NCI-H82 (cell line): ENCODE measurements at regions not wholly inside any gene's neighbourhood (a gene's known extent, or its start where the extent isn't known, plus 50 kb on each side); places are given as distances from the start of the nearest gene placed in this dataset.
A peak's percentile ranks its signal among the peaks of the same experiment; 100 is the strongest.

Source experiments
- DNase-seq: peaks from one replicate; lab custom pipeline; 2025; lab: John Stamatoyannopoulos, UW

DNA sequence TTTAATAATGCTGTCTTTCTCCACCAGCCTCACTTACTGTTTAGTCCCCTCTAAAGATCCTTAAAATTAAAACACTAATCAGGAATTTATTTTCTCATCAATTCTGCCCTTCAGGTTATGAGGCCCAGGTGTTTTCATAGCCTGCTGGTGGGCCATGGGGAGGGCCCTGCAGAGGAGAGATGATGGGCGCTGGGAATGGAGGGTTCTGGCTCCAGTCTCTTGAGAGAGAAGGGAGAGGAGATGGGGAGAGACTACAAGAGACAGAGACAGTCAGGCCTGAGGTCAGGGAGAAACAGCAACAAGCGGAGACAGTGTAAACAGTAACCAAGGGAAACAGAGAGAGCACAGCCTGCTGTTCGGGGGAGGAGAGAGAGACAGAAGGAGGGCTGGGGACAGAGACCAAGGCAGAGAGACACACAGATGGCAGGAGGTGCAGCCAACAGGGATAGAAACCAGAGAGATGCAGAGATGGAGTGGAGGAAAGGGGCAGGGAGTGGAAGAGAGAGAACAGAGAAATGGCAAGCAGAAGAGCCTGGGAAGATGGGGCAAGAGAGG, 187.3 kb upstream of the SYT13 start:
- peak; percentile 62 for DNase-seq

DNA sequence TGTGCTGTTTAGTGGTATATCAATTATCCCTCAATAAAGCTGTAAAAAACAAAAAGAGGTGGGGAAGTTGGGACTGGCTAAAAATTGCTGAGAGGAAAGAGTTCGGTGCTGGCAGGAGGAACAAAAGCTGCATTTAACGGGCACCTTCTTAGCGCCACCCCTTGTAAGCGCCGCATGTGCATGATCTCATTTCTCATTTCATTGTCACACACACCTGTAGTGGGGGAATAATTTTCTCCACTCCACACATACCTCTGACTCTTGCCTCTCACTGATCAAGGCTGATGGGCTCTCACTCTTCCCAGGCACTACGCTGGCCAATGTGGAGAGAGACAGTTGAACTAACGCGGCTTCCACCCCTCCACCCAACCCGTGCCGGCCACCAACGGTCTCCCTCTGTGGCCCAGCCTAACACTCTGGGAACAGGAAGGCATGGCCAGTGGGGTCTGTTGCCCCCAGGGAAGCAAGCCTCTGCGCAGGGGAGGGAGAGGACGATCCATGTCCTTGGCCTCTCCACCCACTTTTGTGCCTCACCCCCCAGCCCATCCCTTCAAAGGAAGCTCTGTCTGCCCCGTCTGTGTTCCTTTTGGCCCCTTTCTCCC, 186.7 kb upstream of the SYT13 start:
- no peak for DNase-seq

DNA sequence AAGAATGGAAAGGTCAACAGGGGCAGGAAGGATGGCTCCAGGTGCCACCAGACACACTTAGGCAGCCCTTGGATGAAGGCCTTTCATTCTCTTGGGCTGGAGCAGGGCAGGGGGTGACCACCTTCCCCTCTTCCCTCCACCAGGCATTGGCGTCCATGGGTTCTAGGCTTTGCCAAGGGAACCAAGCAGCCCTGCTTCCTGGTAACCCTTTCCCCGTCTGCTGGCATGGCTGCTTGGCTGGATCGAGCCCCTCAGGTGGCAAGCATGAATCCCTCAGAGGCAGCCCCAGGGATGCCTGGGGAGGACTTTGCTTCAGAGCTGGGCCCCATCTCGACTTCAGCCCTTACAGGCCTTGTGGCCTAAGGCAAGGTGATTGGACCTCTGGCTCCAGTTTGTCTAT, 185.1 kb upstream of the SYT13 start:
- DNase-seq = no peak

- DNase-seq = no peak
Observed at GRCh38 chr11:45470794-45471167, 184.6 kb upstream of the SYT13 start.

- no peak for DNase-seq
Observed at GRCh38 chr11:45470151-45470793, 184.1 kb upstream of the SYT13 start.

GRCh38 chr11:45468267-45468856, 182.2 kb upstream of the SYT13 start:
- DNase-seq = no peak

DNA sequence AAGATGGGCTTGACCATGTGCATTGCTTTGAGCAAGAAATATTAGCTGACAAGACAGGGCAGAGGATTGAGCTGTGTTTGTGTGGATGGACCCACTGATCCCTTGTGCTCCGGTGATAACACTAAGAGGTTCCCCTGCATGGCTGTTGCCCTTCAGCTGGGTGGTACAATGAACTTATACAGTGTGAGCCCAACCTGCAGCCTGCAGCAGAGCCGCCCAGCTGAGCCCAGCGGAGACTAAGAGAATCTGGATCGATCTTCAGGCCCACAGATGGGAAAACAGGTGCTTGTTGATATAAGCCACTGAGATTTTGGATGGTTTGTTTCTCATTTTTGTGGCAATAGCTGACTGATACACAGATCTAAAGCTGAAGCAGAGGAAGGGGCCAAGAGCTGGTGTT, 177.4 kb upstream of the SYT13 start:
- DNase-seq = no peak

DNA sequence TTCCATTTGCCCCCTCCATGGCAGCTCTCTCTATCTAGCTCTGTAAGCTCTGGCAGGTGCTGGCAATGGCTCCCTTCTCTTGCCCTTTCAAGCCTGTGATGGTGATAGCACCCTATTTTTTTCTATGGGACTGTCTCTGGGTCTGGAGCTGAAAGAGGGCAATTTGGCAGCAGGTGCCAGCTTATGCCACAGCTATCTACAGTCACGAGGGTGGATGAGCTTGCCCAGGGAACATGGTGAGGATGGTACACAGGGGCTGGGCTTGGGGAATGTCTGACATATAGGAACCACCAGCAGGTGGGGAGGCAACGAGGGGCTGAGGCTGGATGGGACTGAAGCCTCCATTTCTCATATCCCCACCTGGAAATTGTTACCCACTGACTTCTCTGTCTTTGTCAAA, 175.4 kb upstream of the SYT13 start:
- DNase-seq = no peak

DNA sequence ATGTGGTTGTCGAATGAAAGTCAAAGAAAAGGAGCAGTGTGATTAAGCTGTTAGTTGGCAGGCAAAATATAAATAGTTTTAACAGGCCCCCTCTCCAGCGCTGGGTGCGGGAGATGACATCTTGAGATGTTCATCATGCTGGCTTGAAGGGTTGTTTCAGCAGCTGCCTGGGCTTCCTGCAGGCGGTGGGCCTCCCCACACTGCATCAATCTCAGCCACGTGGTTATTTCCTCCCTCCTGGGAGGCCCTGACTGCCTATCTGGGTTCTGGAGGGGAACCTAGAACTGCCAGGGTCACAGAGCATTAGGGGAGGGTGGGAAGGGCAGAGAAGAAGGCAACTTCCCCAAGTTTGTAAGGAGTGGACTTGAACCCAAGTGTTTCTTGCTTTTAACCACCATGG, 173.3 kb upstream of the SYT13 start:
- DNase-seq = no peak

- no peak for DNase-seq
Observed at GRCh38 chr11:45458269-45458668, 172.1 kb upstream of the SYT13 start.

DNA sequence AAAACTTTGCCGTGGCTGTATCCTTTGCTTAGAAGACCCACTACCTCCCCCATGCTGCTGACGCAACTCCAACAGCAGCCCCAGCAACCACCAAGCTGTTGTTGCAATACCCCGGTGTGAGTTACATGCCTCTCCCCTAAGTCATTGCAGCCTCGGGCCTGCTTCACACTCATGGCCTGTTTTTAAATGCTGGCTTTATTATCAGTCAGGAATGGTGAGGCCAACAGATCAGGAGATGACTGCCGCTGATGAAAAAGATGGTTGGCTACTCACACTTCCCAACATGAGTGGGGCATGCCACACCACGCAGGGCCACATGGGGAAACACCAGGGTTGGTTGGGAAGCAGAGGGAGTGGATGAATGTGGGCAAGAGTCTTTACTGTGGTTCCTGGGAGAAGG, 171.5 kb upstream of the SYT13 start:
- DNase-seq = no peak

DNA sequence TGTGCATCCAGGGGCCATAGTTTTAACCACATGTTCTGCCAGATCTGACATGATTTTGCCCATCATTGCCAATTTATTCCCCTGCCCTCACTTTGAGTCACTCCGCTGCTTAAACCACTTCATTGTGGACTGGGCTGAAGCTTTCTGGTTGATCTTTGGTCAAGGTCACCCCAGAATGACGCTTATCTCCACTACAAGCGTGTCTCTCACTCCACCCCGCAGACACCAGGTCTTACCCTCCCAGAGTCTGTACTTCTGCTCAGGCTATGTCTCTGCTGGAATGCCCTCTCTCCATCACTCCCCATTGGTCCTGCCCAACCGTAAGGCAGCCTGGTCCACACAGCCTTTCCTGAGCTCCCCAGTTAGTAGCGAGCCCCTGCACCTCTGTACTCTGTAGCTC, 170.5 kb upstream of the SYT13 start:
- no peak for DNase-seq

DNA sequence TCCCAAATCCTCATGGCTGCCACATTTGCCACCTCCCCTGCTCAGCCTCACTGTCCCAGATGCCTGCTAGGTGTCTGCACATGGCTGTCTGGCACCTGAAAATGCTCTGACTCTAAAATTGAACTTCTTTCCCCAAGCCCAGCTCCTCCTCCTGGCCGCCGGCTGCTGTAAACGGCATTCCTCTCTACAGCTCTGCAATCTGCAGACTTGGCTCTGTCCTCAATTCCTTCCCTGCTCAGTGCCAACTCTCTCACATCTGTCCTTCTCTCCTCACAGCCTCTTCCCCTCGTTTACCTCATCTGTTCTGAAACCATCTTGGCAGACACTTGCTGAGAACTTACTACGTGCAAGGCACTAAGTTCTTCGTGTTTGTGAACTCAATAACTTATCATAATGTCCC, 169.4 kb upstream of the SYT13 start:
- DNase-seq = no peak

DNA sequence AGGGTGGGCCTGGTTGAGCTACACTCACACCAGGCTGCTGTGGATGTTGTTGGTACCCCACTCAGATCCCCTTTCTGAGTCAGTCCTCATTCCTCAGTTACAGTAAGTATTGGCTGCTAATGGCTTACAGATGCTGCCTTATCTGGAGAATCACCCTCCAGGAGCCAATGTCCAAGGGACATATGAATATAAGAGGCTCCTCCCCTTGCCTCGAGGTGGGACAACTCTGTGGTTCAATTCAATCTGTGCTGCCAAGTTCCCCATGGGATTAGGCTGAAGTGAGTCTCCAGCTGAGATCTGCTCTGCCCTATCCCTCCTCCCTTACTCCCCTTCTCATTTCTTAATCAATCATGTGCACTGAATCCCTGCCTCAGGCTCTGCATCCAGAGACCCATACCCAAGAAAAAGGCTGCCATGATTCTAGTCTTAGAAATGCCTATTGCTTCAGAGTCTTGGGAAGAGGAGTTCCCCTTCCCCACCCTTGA, 168.8 kb upstream of the SYT13 start:
- no peak for DNase-seq

- no peak for DNase-seq
Observed at GRCh38 chr11:45453721-45454120, 167.6 kb upstream of the SYT13 start.

DNA sequence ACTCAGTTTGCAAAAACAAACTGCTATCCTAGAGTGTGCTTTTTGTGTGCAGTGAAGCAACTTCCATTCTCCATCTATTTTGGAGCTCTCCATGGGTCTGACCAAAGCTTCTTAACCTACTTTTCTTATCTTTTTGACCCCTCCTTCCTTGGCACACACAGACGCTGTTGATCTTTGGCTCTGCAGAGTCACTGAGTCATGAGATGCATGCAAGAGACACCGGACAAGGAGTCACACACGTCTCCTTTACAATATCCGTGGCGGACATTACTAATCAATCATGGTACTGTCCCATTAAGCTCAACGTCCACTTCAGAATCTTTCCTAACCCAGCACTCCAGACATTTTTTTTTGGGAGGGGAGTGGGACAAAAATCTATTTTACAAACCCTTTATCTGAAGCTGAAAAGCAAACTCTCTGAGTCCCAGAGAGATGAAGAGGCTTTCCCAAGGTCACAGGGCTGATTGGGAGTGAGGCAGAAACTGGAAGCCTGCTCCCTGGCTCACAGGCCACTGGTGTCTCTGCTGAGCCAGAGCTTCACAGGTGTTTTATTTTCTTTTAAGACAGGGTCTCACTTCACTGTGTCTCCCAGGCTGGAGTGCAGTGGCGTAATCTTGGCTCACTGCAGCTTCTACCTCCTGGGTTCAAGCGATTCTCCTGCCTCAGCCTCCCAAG, 165.8 kb upstream of the SYT13 start:
- no peak for DNase-seq

GRCh38 chr11:45450189-45450588, 164.0 kb upstream of the SYT13 start:
- DNase-seq = no peak

DNA sequence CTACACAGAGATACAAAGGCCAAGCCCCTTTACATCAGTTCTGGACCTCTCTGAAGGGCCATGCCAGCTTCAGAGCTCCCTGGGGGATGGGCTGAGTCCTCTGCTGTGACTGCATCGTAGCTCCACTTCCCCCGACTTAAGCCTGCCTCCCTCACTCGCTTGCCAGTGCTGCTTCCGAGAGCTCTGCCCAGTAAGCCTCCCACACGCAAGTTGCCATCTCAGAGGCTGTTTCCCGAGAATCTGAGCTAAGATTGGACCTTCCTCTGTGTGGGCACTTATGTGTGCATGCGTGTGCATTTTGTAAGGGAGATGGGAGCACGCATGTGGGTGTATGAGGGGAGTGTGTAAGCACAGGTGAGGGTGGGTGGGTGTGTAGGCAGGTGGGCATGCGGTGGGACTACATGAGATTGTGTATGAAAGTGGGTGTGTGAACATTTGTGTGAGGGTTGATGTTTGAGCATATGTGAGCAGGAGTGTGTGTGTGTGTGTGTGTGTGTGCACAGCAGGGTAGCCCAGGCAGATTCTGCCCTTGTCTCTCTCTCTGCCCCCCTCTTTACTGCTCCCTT, 163.0 kb upstream of the SYT13 start:
- DNase-seq = no peak

DNA sequence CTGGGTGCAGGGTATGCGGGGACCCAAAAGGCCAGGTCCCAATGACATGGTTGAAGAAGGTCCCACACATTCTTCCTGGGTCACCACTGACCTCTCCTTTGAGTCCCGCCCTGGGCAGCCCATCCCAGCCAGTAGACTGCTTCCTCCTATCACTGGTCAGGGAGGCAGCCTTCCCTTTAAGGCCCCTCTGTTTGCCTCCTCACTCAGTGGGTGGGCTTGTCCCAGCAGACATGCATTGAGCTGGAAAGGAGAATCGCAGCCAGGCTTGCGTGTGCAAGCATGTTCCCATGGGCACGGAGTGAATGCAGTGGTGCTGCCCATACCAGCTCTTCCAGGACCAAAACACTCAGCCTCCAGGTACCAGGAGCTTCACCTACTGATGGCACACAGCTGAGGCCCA, 162.4 kb upstream of the SYT13 start:
- DNase-seq = no peak

GRCh38 chr11:45446998-45447397, 160.9 kb upstream of the SYT13 start:
- no peak for DNase-seq

- DNase-seq = no peak
Observed at GRCh38 chr11:45446434-45446833, 160.3 kb upstream of the SYT13 start.

- DNase-seq = no peak
Observed at GRCh38 chr11:45444796-45445195, 158.7 kb upstream of the SYT13 start.

DNA sequence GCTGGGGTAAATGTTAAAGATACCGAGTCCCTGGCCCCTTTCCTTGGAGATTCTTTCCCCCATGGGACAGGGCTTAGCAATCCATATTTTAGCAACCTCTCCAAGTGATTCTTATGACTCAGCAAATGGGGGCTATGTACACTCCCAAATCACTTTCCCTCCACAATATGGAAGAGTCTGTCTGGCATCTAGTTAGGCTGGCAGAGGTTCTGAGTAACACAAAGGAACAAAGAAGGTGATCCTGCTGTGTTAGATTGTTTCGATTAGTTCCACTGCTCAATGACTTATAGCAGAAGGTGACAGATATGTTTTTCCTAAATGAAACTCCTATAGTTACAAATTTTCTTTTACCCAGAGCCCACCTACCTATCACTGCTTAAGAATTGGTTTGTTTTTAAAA, 154.0 kb upstream of the SYT13 start:
- DNase-seq = no peak
